ENCODE measurements at regions not wholly inside any gene's neighbourhood (a gene's known extent, or its start where the extent isn't known, plus 50 kb on each side); places are given as distances from the start of the nearest gene placed in this dataset.
"Not testable (repeated sequence)": the region's sequence is repeated elsewhere in the genome, so short reads cannot be mapped to it uniquely, and the experiment has no call there.

GRCh38 chr6:115551527-115551926 is 509.2 kb downstream of the FRK start:
- intact Hi-C loops (cut with micrococcal nuclease) = no loop called here

GRCh38 chr6:115545672-115545986 is 515.1 kb downstream of the FRK start:
- intact Hi-C loops (cut with micrococcal nuclease) = no loop called here

DNA sequence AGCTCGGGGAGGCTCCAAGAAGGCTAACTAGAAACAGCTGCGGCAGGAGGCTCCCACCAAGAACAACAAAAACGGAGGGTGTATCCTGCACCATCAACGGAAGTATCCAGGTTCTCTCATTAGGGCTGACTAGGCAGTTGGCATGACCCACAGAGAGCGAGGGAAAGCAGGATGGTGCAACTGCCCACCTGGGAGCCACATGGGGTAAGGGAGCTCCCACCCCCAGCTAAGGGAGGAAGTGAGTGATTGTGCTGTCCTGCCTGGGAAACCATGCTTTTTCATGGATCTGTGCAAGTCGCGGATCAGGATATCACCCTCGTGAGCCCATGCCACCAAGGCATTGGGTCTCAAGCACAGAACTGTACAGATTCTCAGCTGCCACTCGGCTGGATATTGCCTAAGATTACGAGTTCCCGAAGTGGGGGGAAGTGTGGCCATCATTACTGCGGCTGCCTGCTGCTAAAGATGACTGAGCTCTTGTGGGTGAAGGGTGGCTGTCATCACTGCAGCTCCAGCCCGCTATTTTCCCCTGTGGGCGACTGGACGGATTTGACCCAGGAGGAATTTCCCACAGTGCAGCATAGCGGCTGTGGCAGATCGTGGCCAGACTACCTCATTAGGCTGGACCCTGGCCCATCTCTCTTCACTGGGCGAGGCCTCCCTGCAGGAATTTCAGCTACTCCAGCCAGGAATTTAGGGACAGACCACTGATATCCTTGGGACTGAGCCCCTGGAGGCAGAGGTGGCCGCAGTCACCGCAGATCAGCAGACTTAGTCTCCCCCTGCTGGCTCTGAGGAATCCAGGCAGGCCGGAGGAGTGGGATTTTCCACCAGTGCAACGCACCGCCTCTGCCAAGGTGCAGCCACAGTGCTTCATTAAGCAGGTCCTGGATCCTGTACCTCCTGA is 515.7 kb downstream of the FRK start:
- intact Hi-C loops (cut with micrococcal nuclease) = no loop called here

DNA sequence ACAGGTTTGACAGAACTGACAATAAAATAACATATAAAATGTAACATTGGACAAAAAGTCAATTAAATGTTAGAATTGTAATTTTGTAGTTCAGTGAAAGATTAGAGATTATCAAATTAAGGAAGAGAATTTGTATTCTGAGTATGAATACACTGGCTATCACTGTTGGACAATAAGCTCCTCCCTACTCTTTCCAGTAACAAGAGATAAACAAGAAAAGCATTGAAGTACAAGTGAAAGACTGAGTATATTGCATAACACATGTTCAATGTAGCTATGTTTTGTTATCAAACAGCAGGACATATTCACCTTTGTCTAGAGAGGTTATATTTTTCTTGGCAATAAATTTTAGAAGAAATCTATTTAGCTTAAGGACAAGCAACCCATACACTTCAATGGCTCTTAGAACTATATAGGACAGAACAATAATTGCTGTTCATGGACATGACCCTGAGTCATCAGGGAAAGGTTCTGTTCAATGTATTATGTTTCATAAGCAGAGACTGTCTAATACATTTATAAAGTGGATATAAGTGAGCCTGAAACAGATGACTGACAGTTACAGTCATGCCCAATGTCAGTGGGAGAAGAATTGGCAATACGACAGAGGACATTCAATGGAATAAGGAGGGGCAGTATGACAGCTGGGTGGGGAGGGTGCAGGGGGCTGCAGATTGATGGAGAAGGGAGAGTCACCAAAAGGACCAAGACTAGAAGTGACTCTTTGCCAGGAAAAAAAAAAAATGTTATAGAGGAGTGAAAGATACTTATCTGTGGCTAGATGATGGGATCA is 520.4 kb downstream of the FRK start:
- intact Hi-C loops (cut with micrococcal nuclease) = no loop called here

GRCh38 chr6:115539531-115539930 is 521.2 kb downstream of the FRK start:
- intact Hi-C loops (cut with micrococcal nuclease) = no loop called here

- intact Hi-C loops (cut with micrococcal nuclease) = no loop called here
Measured at GRCh38 chr6:115524821-115525220, 535.9 kb downstream of the FRK start.

DNA sequence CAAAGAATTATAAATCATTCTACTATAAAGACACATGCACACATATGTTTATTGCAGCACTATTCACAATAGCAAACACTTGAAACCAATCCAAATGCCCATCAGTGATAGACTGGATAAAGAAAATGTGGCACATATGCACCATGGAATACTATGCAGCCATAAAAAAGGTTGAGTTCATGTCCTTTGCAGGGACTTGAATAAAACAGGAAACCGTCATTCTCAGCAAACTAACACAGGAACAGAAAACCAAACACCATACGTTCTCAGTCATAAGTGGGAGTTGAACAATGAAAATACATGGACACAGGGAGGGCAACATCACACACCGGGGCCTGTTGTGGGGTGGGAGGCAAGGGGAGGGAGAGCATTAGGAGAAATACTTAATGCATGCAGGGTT is 538.9 kb downstream of the FRK start:
- intact Hi-C loops (cut with micrococcal nuclease) = not testable (repeated sequence)

DNA sequence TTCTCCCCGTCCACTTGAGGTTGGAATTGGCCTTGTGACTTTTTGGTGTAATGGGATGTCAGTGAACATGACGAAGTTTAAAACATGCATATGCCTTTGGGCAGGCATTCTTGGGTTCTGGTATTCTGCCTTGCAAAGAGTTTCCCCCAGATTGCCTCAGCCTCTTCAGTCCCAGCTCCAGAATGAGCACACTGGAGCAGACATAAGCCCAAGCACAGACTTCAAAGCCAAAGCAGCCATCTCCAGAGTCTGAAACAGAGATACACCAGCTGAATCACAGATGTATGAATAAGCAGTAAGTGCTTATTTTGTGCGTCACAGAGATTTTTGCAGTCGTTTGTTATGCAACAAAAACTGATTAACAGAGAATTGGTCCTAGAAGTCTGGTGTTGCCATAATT is 546.0 kb downstream of the FRK start:
- intact Hi-C loops (cut with micrococcal nuclease) = no loop called here

DNA sequence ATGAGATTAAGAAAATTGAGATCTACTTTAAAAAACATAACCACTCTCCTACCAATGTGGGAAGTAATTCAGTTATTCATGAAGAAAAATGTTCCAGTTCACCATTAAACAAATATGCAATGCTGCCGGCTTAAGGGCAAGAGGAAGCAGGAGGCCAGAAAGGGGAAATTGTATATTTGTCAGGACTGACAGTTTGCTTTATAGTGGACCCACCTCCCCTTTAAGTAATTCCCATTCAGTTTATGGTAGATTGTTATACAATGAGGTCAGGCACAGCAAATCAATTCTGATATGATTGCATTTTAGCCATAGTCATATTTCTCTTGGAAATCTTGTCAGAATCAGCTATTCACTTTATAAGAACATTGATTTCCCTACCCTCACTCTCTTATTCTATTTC is 547.8 kb downstream of the FRK start:
- intact Hi-C loops (cut with micrococcal nuclease) = no loop called here

- intact Hi-C loops (cut with micrococcal nuclease) = no loop called here
Measured at GRCh38 chr6:115511771-115512170, 548.9 kb downstream of the FRK start.

DNA sequence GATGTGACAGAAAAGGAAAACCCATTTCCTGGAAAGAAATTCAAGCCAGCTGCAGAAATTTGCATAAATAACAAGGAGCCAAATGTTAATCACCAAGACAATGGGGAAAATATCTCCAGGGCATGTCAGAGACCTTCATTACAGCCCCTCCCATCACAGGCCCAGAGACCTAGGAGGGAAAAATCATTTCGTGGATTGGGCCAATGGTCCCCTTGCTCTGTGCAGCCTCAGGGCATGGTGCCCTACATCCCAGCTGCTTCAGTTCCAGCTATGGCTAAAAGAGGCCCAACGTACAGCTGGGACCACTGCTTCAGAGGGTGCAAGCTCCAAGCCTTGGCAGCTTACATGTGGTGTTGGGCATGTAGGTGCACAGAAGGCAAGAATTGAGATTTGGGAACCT is 558.3 kb downstream of the FRK start:
- intact Hi-C loops (cut with micrococcal nuclease) = not testable (repeated sequence)

- intact Hi-C loops (cut with micrococcal nuclease) = no loop called here
Measured at GRCh38 chr6:115495184-115495583, 565.5 kb downstream of the FRK start.

DNA sequence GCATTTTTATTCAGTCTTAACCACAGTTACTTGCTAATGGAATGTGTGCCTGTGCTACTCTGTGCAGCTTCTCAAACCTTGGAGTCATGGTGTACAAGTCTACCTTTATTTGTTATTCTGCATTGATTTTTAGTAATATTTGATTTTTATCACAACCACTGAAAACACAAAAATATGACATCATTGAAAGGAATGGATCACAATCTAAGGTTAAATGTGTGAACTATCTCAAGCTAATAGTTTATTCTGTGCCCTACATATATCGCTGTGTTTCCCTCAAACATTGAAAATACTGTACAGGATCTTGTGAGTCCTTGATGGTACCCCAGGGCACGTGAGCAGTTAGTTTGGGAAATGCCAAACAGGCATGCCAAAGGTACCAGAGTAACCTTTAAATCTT is 573.4 kb downstream of the FRK start:
- intact Hi-C loops (cut with micrococcal nuclease) = no loop called here

- intact Hi-C loops (cut with micrococcal nuclease) = no loop called here
Measured at GRCh38 chr6:115485400-115485799, 575.3 kb downstream of the FRK start.

- intact Hi-C loops (cut with micrococcal nuclease) = not testable (repeated sequence)
Measured at GRCh38 chr6:115480543-115480942, 580.1 kb downstream of the FRK start.

DNA sequence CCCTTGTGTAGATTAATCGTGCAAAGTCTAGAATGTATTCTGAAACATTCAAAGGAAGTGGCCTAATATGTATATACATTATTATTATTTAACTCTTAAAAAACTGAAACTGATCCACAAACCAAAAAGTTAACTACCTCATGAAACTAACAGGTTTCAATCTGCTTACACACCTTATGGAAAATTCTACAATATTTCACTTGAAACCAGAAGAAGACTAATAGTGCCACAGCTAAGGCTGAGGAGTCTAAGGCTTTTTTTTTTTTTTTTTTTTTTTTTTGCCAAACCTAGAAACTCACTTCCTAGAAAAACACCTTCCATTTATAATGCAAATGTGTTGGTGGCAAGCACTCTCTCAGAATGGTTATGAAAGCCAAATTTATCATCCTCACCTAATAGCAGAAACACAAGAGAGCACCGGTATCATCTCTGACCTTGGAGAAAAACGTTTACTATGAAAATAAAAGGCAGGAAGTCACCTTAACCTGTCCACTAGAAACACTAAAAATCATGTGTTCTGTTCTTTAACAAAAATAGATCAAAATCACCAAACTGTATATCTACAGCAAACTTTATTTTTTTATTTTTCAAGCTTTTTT is 586.1 kb downstream of the FRK start:
- intact Hi-C loops (cut with micrococcal nuclease) = no loop called here

DNA sequence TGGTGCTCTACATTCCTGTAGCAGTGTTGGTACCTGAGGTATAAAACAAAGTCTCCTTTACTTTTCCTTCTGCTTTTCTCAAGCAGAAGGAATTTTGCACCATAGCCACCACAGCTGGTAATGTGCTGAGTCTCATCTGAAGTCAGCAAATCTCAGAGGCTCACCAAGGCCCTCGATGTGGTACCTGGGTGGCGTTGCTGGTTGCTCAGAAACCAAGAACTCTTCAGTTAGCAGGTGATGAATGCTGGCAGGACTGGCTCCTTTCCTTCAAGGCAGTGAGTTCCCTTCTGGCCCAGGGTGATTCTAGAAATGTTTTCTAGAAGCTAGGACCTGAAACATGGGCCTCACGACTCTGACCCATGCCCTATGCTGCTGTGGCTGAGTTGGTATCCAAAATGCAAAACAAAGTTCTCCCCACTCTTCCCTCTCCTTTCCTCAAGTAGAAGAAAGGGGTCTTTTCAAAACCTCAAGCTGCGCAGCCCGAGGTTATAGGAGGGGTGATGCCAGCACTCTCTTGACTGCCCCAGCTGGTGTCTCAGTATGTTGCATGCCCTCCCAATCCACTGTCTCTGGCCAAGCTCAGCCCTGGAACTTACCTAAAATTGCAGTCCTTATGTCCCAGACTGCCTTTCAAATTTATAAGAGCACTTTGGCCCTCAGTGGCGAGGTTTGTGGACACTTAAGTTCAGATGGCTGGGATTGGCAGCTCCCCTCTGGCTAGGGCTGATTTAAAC is 592.3 kb downstream of the FRK start:
- intact Hi-C loops (cut with micrococcal nuclease) = no loop called here

DNA sequence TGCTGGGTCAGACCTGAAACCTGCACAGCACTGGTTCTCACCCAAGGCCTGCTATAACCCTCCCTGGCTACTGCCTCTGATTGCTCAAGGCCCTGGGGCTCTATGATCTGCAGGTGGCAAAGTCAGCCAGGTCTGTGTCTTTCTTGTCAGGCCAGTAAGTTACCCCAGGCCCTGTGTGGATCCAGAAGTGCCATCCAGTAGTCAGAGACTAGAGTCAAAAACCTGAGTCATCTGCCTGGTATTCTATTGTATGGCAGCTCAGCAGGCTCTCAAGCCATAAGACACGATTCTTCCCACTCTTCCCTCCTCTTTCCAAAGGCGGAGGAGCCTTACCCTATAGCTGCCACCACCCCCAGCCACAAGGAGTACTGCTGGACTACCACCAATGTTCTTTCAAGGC is 593.0 kb downstream of the FRK start:
- intact Hi-C loops (cut with micrococcal nuclease) = no loop called here

- intact Hi-C loops (cut with micrococcal nuclease) = no loop called here
Measured at GRCh38 chr6:115460913-115461312, 599.8 kb downstream of the FRK start.

- intact Hi-C loops (cut with micrococcal nuclease) = no loop called here
Measured at GRCh38 chr6:115456848-115457247, 603.8 kb downstream of the FRK start.

- intact Hi-C loops (cut with micrococcal nuclease) = no loop called here
Measured at GRCh38 chr6:115443825-115444478, 616.7 kb downstream of the FRK start.
